Stimulated activated CD8-positive, alpha-beta memory T cell treated with anti-CD3 and anti-CD28 coated beads, Interleukin-7, amount 100 ng/mL, for 4 hours (primary cell): ENCODE measurements at regions not wholly inside any gene's neighbourhood (a gene's known extent, or its start where the extent isn't known, plus 50 kb on each side); places are given as distances from the start of the nearest gene placed in this dataset.

ENCODE experiments used
- DNase-seq, 2 donors: peaks; one replicate each; pipeline ENCODE4 v3.0.0-alpha.2; 2020; ENCODE audit warnings: low read depth in 2 of 2

GRCh38 chr9:16236882-16237281, 633.6 kb downstream of the BNC2 start:
- no peak for DNase-seq

DNA sequence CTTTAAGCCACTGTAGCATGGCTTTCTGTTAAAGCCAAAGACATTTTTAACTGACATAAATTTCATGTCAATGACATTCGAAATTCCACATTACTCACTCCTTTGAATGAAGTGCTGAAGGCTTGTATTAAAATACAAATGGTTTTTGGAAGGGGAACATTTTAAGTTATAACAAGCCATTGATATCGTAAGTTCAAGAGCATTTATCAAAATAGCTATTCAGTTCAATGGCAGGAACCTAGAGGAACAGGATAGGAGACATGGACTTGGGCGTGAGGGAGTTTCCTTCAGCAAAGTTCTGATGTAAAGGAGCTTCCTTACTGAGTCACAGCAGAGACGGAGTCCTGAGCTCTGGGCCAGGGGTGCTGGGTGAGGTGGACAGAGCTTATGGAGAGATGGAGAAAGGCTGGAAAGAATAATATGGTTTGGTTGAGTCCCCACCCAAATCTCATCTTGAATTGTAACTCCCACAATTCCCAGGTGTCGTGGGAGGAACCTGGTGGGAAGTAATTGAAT, 631.8 kb downstream of the BNC2 start:
- DNase-seq = no peak

DNA sequence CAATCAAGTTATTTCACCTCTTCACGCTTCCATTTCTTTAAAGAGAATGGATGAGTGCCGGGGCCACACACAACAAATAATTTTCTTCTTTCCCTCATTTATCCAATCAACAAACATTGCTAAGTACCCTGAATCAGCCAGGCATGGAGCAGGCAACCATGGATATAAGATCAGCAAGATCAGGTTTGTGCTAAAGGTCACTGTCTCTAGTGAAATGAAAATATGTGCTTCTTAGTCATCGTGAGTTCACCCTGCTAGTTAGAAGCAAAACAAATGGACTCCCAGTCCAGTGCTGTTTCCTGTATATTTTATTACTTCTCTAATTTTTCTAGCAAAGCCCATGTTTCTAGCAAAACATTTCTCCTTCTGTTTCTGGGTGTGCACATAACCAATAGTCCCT, 629.2 kb downstream of the BNC2 start:
- DNase-seq = no peak

DNA sequence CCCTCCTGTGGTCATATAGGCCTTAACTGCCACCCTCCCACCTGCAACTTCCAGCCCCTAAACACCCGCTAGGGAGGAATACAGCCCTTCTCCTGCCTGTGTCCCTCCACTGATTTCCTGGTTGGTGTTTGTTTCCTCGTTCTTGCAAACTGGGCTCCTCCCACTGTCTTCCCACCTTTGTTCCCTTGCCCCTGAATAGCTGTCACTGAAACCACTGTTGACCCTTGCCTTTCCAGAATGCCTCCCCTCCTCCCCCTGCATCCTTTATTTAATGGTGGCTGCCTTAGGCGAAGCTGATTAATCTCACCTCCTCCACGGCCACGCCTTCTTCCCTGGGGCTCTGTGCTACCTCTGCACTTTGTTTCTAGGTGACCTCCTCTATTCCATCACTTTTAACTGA, 626.7 kb downstream of the BNC2 start:
- no peak for DNase-seq

GRCh38 chr9:16245756-16246440, 624.6 kb downstream of the BNC2 start:
- DNase-seq = no peak

DNA sequence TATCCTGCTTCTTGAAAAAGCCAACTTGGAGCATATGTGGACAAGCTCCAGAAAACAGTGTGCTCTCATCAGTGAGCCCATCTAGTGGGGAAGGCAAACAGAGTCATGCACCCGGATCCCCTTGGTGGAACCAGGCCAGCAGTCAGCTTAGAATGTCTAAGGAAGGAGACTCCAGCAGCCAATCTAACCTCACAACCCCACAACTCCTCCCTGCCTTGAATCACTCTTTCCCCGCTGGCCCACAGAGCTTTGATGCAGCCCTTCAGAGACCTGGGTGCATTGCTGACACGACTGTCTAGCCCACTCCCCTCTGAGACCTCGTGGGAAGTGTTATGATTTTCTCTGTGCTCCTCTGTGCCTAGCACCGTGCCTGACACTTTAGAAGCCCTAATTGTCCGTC, 623.7 kb downstream of the BNC2 start:
- no peak for DNase-seq

GRCh38 chr9:16247188-16247875, 623.1 kb downstream of the BNC2 start:
- DNase-seq = no peak

GRCh38 chr9:16248822-16249221, 621.6 kb downstream of the BNC2 start:
- DNase-seq = no peak

GRCh38 chr9:16252616-16253015, 617.9 kb downstream of the BNC2 start:
- no peak for DNase-seq

DNA sequence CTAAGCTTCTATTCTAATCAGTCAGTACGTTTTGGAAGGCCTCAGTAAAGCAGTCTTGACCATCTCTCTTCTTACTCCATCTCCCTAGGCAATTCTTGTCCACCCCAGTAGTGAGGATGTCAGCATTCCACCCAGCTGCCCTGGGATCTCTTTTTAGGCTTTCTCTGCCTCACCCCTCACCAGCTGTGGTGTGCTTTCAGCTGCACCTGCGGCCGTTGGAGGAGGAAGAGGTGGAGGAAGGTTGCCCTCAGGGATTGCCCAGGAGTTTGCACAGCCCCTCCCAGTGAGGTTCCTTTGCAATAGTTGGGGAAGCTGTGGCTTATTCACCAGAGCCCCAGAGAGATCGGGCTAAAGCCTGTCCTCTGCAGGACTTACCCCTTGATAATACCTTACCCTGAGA, 615.8 kb downstream of the BNC2 start:
- DNase-seq = no peak

DNA sequence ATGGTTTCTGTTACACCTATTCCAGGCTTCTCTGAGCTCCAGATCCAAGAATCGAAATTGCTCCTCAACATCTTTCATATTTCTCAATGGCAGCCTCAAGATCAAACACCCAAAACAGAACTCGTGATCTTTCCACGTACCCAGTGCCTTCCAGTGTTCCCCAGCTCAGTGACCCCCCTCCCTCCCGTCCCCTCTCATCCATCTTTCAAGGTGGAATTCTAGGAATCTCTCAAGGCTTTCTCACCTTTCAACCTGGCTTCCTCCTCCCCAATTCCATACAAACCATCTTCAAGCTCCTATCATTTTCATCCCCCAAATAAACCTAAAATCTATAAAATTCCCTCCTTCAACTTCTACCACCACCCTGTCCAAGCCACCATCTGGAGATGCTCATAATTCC, 615.3 kb downstream of the BNC2 start:
- no peak for DNase-seq

- no peak for DNase-seq
Measured at GRCh38 chr9:16257604-16258003, 612.9 kb downstream of the BNC2 start.

- DNase-seq = no peak
Measured at GRCh38 chr9:16258191-16258590, 612.3 kb downstream of the BNC2 start.

DNA sequence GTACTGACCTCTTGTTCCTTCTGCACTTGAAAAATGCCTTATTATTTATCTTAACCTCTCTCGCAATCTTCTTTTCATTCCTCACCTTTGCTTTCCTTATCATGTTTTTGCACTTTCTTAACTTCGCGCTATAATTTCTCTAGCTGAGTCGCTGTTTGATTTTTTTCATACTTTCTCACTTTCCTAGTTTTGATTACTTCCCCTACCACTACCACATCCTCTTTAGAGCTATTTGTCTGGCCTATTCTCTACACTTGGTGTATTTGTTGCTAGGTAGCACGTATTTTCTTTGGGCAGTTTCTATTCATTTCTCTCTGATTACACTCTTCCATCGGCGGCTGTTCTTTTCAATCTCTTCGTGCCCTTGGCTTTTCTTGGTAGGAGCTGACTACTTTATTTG, 611.8 kb downstream of the BNC2 start:
- DNase-seq = no peak

DNA sequence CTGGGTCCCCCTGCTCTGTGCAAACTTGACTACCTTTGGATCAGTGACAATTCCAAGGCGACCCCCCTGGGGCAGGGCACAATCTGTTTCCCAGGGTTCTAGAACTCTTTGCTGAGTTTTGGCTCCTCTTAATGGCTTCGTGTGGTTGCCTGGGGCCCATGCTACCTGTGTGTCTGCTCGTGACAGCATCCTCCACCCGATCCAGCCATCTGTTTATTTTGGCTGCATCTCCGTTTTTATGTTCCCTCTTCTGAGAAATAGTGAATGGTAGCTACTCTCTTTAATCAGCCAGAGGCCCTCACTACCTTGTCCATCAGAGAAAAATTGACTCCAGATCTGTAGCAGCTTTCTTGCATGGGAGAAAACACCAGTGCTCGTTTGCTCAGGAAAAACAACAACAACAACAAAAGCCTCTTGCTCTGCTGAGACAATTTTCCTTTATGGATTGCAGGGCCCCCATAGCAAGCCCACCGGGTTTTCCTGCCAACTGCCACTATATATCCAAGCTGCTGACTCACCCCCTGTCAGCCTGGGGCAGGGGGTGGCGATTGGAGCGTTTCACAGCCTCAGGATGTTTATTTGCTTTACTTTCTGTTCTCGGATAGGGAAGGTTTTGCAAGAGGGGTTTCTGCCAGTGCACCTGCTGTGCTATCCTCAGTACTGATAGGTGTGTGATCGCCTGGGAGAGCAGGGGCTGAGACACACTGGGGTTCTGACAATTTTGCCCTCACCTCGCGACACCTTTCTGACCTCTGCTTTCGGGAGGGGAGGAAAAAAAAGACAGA, 607.8 kb downstream of the BNC2 start:
- no peak for DNase-seq

DNA sequence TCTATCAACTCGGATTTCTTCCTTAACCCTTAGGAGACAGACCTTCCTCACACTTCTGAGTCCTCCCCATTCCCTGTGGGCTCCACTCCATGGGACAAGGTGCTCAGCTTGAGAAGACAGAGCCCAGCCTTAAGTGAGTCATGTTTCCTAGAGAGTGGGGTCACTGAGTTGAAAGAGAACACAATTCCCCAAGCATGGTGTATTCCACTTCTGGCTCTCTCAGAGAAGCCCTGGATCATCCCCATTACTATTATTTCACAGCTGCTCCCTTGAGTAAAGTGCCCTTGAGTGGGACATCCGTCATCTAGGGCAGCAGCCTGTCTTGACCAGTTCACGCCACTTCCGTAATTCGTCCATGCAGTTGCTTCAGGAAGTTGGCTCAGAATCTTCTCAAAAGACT, 604.8 kb downstream of the BNC2 start:
- DNase-seq = no peak

DNA sequence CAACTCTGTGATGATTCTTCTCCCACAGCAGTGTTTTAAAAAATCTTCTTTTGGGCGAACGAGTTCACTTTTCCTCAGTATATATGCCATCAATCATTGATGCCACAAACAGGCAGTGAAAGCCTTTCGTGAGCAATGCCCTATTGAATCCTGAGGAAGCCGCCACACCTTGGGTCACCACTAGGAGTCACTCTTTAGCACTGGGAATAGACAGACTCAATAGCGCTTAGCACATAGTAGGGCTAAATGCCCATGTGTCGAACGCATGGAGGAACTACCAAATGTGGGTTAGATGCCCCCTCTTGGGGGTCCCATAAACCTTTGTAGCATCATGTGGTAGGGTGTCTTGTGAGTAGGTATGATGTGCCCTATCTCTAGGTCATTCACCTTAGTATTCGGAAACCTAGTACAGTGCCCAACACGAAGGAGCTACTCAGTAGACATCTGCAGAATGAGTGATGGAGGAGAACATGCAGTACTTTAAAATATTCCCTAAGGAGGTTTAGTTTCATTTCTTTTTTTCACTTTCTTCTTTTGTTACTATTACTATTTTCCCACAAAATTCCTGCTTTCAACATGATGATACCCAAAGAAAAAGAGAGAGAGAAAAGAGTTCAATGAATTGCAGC, 603.7 kb downstream of the BNC2 start:
- DNase-seq = no peak

GRCh38 chr9:16267281-16268066, 603.0 kb downstream of the BNC2 start:
- DNase-seq = no peak

GRCh38 chr9:16268067-16268881, 602.2 kb downstream of the BNC2 start:
- no peak for DNase-seq

GRCh38 chr9:16271967-16272366, 598.5 kb downstream of the BNC2 start:
- no peak for DNase-seq

- DNase-seq = no peak
Measured at GRCh38 chr9:16272776-16273175, 597.7 kb downstream of the BNC2 start.
